HFFc6 (cell line): ENCODE measurements at regions not wholly inside any gene's neighbourhood (a gene's known extent, or its start where the extent isn't known, plus 50 kb on each side); places are given as distances from the start of the nearest gene placed in this dataset.

Experiments used
- DNase-seq: peaks from one replicate; pipeline ENCODE4 v3.0.0-alpha.2; 2018
- H3K27ac Mint-ChIP-seq: 2 replicates; pipeline ENCODE4 v1.8.0; 2020; ENCODE audit warnings: mild to moderate bottlenecking, mixed read lengths
- H3K27me3 Mint-ChIP-seq: 2 replicates; pipeline ENCODE4 v1.8.0; 2021; ENCODE audit warnings: mild to moderate bottlenecking, moderate library complexity, mixed read lengths; ENCODE audit not compliant: insufficient read depth
- H3K36me3 Mint-ChIP-seq: 2 replicates; pipeline ENCODE4 v1.8.0; 2021; ENCODE audit warnings: low read depth, mixed read lengths
- H3K4me1 Mint-ChIP-seq: 2 replicates; pipeline ENCODE4 v1.8.0; 2020; ENCODE audit warnings: low read depth, mixed read lengths
- H3K4me3 Mint-ChIP-seq: 2 replicates; pipeline ENCODE4 v1.8.0; 2020; ENCODE audit warnings: mild to moderate bottlenecking, moderate library complexity, mixed read lengths
- H3K9me3 Mint-ChIP-seq: 2 replicates; pipeline ENCODE4 v1.8.0; 2020; ENCODE audit warnings: mild to moderate bottlenecking, mixed read lengths
- CTCF ChIP-seq: fragments of 200-600 bp; sonication (generic); IDR thresholded peaks from 2 replicates; pipeline ENCODE4 v1.5.0; 2021; ENCODE audit warnings: antibody characterized with exemption, mild to moderate bottlenecking

GRCh38 chr9:105141146-105141975 lies 103.1 kb upstream of the SLC44A1 start:
- H3K27ac Mint-ChIP-seq, result no peak overlapping the region
- no peak for DNase-seq

GRCh38 chr9:105141976-105142250 lies 102.5 kb upstream of the SLC44A1 start:
- Mint-ChIP-seq H3K27ac (no peak overlapping the region), H3K27me3 (no peaks in the 10 kb centered on the region; the same call in none of the 2 replicates), H3K4me1 (0 out of 2 replicates have a peak, but pooled peaks cover 4% of the 10 kb centered on the region), H3K36me3 (no peaks in the 10 kb centered on the region), H3K4me3 (no peak overlapping the region), H3K9me3 (no peaks in the 10 kb centered on the region)
- DNase-seq, result no peak
- no peak for TF ChIP-seq CTCF

More at GRCh38 chr9:105141146-105141975, 103.1 kb upstream of the SLC44A1 start:
- no peaks in the 10 kb centered on the region; the same call in 1 of the 2 replicates for H3K27me3 Mint-ChIP-seq
- H3K36me3 Mint-ChIP-seq, result no peaks in the 10 kb centered on the region
- H3K4me3 Mint-ChIP-seq, result no peak overlapping the region
- H3K4me1 Mint-ChIP-seq, result 0 out of 2 replicates have a peak, but pooled peaks cover 4% of the 10 kb centered on the region
- no peak for TF ChIP-seq CTCF
- H3K9me3 Mint-ChIP-seq, result no peaks in the 10 kb centered on the region

- H3K27me3 Mint-ChIP-seq, result no peaks in the 10 kb centered on the region; the same call in none of the 2 replicates
- H3K9me3 Mint-ChIP-seq, result no peaks in the 10 kb centered on the region
- no peak overlapping the region for H3K4me3 Mint-ChIP-seq
- no peak for TF ChIP-seq CTCF
- H3K27ac Mint-ChIP-seq, result no peak overlapping the region
- 0 out of 2 replicates have a peak, but pooled peaks cover 4% of the 10 kb centered on the region for H3K4me1 Mint-ChIP-seq
- DNase-seq, result no peak
- no peaks in the 10 kb centered on the region for H3K36me3 Mint-ChIP-seq
Observed at GRCh38 chr9:105142406-105143135, 101.9 kb upstream of the SLC44A1 start.

GRCh38 chr9:105143136-105143430 lies 101.4 kb upstream of the SLC44A1 start:
- no peaks in the 10 kb centered on the region; the same call in none of the 2 replicates for H3K27me3 Mint-ChIP-seq
- no peak overlapping the region for H3K27ac Mint-ChIP-seq
- TF ChIP-seq CTCF, result no peak
- no peaks in the 10 kb centered on the region for H3K36me3 Mint-ChIP-seq
- H3K4me3 Mint-ChIP-seq, result no peak overlapping the region
- no peak for DNase-seq
- H3K4me1 Mint-ChIP-seq, result 0 out of 2 replicates have a peak, but pooled peaks cover 4% of the 10 kb centered on the region
- H3K9me3 Mint-ChIP-seq, result no peaks in the 10 kb centered on the region

GRCh38 chr9:105144076-105144475 lies 100.4 kb upstream of the SLC44A1 start:
- Mint-ChIP-seq H3K4me1 (no peaks in the 10 kb centered on the region), H3K27ac (no peak overlapping the region), H3K27me3 (no peaks in the 10 kb centered on the region; the same call in none of the 2 replicates), H3K4me3 (no peak overlapping the region), H3K36me3 (no peaks in the 10 kb centered on the region), H3K9me3 (no peaks in the 10 kb centered on the region)
- DNase-seq, result no peak
- no peak for TF ChIP-seq CTCF
